Psoas muscle (tissue), 7 donors: ENCODE measurements at regions not wholly inside any gene's neighbourhood (a gene's known extent, or its start where the extent isn't known, plus 50 kb on each side); places are given as distances from the start of the nearest gene placed in this dataset.

Experiments
- ATAC-seq, 4 donors: fragments of 200-7000 bp; cut with Tn5 transposase; one replicate each; pipeline ENCODE4 v1.9.1; 2020; ENCODE audit warnings: moderate library complexity in 3 of 4, mild to moderate bottlenecking in 2 of 4
- DNase-seq, 2 donors: peaks; one replicate each; pipeline ENCODE4 v3.0.0-alpha.2; 2020
- H3K27ac ChIP-seq: fragments of 200-600 bp; one replicate; pipeline ENCODE4 v1.8.0; 2022
- H3K27me3 ChIP-seq, 3 donors: fragments of 200-600 bp in 1 of 3; one replicate each; pipeline versions ENCODE4 v1.6.1 to v1.8.0; 2013 to 2022; ENCODE audit warnings: low read length in 2 of 3, mild to moderate bottlenecking in 2 of 3, moderate library complexity in 1 of 3; ENCODE audit not compliant: insufficient read depth in 3 of 3
- H3K36me3 ChIP-seq, 2 donors: fragments of 200-600 bp in 1 of 2; one replicate each; pipeline versions ENCODE4 v1.6.1 to v1.8.0; 2013 to 2022; ENCODE audit warnings: low read depth in 1 of 2, mild to moderate bottlenecking in 1 of 2, moderate library complexity in 1 of 2; ENCODE audit not compliant: insufficient read depth in 1 of 2
- H3K4me1 ChIP-seq: fragments of 200-600 bp; one replicate; pipeline ENCODE4 v1.8.0; 2022
- H3K4me3 ChIP-seq: fragments of 200-600 bp; one replicate; pipeline ENCODE4 v1.8.0; 2022; ENCODE audit warnings: mild to moderate bottlenecking
- H3K9me3 ChIP-seq: fragments of 200-600 bp; one replicate; pipeline ENCODE4 v1.8.0; 2022
- CTCF ChIP-seq: fragments of 200-600 bp; IDR thresholded peaks from one replicate; pipeline ENCODE4 v1.8.0; 2022; ENCODE audit warnings: antibody characterized with exemption
- WGBS, 3 donors: extraction: QIAGEN DNeasy Blood & Tissue Kit; methylation state at CpG; one replicate each; pipeline versions ENCODE4 v1.1.6 to v1.1.7; 2013; 5-methylcytosine and 5-hydroxymethylcytosine counted together
- intact Hi-C, 2 donors: fragments of 100-400 bp; cut with DNase I; formaldehyde crosslinking; loops; one replicate each; pipeline versions ENCODE4 v1.11.0 to v1.14.2; 2022
- donor health status: healthy with polysubstance abuse.
- donor health status: DM: no; HTN: no; CAD: no; lungs with moderate emphysema.
- donor health status: Bipolar disorder and iron deficiency.
- donor health status: healthy.
- donor health status: DM: yes; HTN: yes; CAD: no.
- donor health status: DM: no; HTN: no; CAD: no.
- donor health status: DM: yes; HTN: yes; CAD: no.

DNA sequence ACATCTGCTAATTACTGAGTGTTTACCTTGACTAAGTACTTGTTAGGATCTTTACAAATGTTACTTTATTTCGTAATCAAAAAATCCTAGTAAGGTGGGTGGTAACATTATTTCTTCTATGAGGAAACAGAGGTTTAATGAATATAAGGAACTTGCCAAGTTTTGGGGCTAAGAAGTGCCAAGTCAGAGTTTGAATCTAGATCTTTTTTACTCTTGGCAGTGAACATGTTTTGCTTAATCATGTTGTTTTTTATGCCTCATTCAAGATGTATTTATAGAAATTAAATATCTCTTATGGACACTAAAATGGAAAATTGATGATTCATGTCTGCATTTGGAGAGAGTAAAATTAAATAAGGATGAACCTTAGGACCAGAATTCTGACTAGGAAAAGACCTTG lies 393.7 kb downstream of the UTRN start:
- no peak for ATAC-seq
- peaks cover 14% of the 10 kb centered on the region for H3K4me1 ChIP-seq
- no peak overlapping the region for H3K27ac ChIP-seq
- H3K27me3 ChIP-seq, result no peaks in the 10 kb centered on the region
- TF ChIP-seq CTCF, result no peak
- DNase-seq, result no peak
- H3K9me3 ChIP-seq, result peaks cover 14% of the 10 kb centered on the region
- H3K4me3 ChIP-seq, result no peak overlapping the region
- intact Hi-C loops, result no loop called here
- 40 to 68% (median 54%) methylated on average over 1 of the region's 1 CpG for WGBS, 3 donors
- H3K36me3 ChIP-seq, result no peaks in the 10 kb centered on the region

GRCh38 chr6:144681334-144681733 lies 396.2 kb downstream of the UTRN start:
- Histone ChIP-seq H3K27me3 (no peaks in the 10 kb centered on the region), H3K36me3 (no peaks in the 10 kb centered on the region), H3K27ac (no peak overlapping the region), H3K4me3 (no peak overlapping the region), H3K9me3 (peaks cover 6% of the 10 kb centered on the region), H3K4me1 (no peaks in the 10 kb centered on the region)
- 72 to 84% (median 78%) methylated on average over 3 of the region's 3 CpGs for WGBS, 3 donors
- DNase-seq, result no peak
- TF ChIP-seq CTCF, result no peak
- intact Hi-C loops, result no loop called here
- ATAC-seq, result no peak

GRCh38 chr6:144683216-144684070 lies 398.3 kb downstream of the UTRN start:
- intact Hi-C loops, result no loop called here

DNA sequence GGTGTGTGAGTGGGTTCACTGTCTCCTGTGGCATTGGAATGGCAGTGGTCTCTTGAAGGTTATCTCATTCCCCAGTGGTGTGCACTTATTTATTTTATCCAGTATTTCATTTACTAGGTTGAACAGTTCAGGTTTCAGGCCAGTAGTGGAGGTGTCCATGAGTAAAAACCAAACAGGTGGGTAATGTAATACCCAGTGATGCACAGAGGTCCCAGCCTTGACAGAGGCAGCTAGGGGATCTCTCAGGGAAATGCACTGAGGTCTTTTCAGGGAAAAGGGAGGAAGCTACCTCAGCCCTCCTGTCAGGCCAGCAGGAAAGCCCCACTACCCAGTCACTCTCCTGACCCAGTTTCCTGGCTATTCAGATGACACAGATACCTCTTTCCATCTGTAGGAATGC lies 403.6 kb downstream of the UTRN start:
- ATAC-seq, result no peak
- Histone ChIP-seq H3K36me3 (no peaks in the 10 kb centered on the region), H3K4me3 (no peak overlapping the region), H3K27ac (no peak overlapping the region), H3K4me1 (no peaks in the 10 kb centered on the region), H3K9me3 (peaks cover 14% of the 10 kb centered on the region), H3K27me3 (no peaks in the 10 kb centered on the region)
- intact Hi-C loops, result no loop called here
- DNase-seq, result no peak
- no peak for TF ChIP-seq CTCF

More at GRCh38 chr6:144683216-144684070, 398.3 kb downstream of the UTRN start:
- Histone ChIP-seq H3K27ac (no peak overlapping the region), H3K9me3 (peaks cover 14% of the 10 kb centered on the region), H3K4me3 (no peak overlapping the region), H3K36me3 (no peaks in the 10 kb centered on the region), H3K27me3 (no peaks in the 10 kb centered on the region), H3K4me1 (no peaks in the 10 kb centered on the region)
- TF ChIP-seq CTCF, result no peak
- DNase-seq, result no peak
- 79 to 85% (median 80%) methylated on average over 6 of the region's 6 CpGs for WGBS, 3 donors
- ATAC-seq, result peak in 1 of 4 donors; percentile 40
